Spleen (tissue), 11 donors: ENCODE measurements at regions not wholly inside any gene's neighbourhood (a gene's known extent, or its start where the extent isn't known, plus 50 kb on each side); places are given as distances from the start of the nearest gene placed in this dataset.

Experiments used
- DNase-seq: peaks from one replicate; pipeline ENCODE4 v3.0.0-alpha.2; 2020
- H3K27ac ChIP-seq, 8 donors: fragments of 200-600 bp; sonication (generic) in 7 of 8; 1 replicate in 4 of 8; 2 replicates in 4 of 8; pipeline versions ENCODE4 v1.5.0 to v1.8.0; 2016 to 2021; ENCODE audit warnings: inconsistent platforms in 4 of 8, mild to moderate bottlenecking in 4 of 8, moderate library complexity in 1 of 8
- H3K27me3 ChIP-seq, 7 donors: fragments of 200-600 bp; sonication (generic) in 6 of 7; replicated peaks in 1 of 7; 1 replicate in 4 of 7; 2 replicates in 3 of 7; pipeline versions ENCODE4 v1.5.0 to v1.8.0; 2016 to 2021; ENCODE audit warnings: inconsistent platforms in 3 of 7, mild to moderate bottlenecking in 1 of 7
- H3K36me3 ChIP-seq, 6 donors: fragments of 200-600 bp; sonication (generic) in 5 of 6; 1 replicate in 4 of 6; 2 replicates in 2 of 6; pipeline versions ENCODE4 v1.5.0 to v1.8.0; 2016 to 2021; ENCODE audit warnings: inconsistent platforms in 2 of 6
- H3K4me1 ChIP-seq, 6 donors: fragments of 200-600 bp; sonication (generic) in 5 of 6; 1 replicate in 3 of 6; 2 replicates in 3 of 6; pipeline versions ENCODE4 v1.5.0 to v1.8.0; 2016 to 2021; ENCODE audit warnings: inconsistent platforms in 3 of 6
- H3K4me3 ChIP-seq, 8 donors: fragments of 200-600 bp; sonication (generic) in 7 of 8; 1 replicate in 4 of 8; 2 replicates in 4 of 8; pipeline versions ENCODE4 v1.5.0 to v1.8.0; 2016 to 2021; ENCODE audit warnings: inconsistent platforms in 4 of 8, mild to moderate bottlenecking in 4 of 8, moderate library complexity in 2 of 8
- H3K9me3 ChIP-seq, 8 donors: fragments of 200-600 bp; sonication (generic) in 7 of 8; 1 replicate in 4 of 8; 2 replicates in 4 of 8; pipeline versions ENCODE4 v1.5.0 to v1.8.0; 2016 to 2021; ENCODE audit warnings: inconsistent platforms in 4 of 8
- CTCF ChIP-seq, 11 experiments: fragments of 200-600 bp in 7 of 11; fragments of 450-650 bp in 4 of 11; sonication (generic) in 4 of 11; IDR thresholded peaks in 8 of 11; conservative IDR thresholded peaks in 3 of 11; 1 replicate in 7 of 11; 2 replicates in 4 of 11; pipeline versions ENCODE4 v1.4.0 to v1.8.0; 2016 to 2021; ENCODE audit warnings: antibody characterized with exemption in 11 of 11, inconsistent platforms in 4 of 11, mild to moderate bottlenecking in 1 of 11
- POLR2A ChIP-seq, 3 donors: fragments of 450-650 bp; IDR thresholded peaks; one replicate each; pipeline ENCODE4 v1.5.1; 2017; ENCODE audit warnings: antibody characterized with exemption in 3 of 3, mild to moderate bottlenecking in 1 of 3
- POLR2AphosphoS5 ChIP-seq, 3 donors: sonication (generic); formaldehyde crosslinking; IDR thresholded peaks; one replicate each; pipeline ENCODE4 v1.5.1; 2017; ENCODE audit warnings: antibody characterized with exemption in 3 of 3
- WGBS, 5 donors: extraction: QIAGEN DNeasy Blood & Tissue Kit in 3 of 5; methylation state at CpG; one replicate each; pipeline versions ENCODE4 v1.1.5 to v1.1.7; 2013 to 2018; 5-methylcytosine and 5-hydroxymethylcytosine counted together
- intact Hi-C: fragments of 100-400 bp; cut with DNase I; formaldehyde crosslinking; loops from one replicate; pipeline ENCODE4 v1.15.0; 2023; ENCODE audit warnings: low total_unique reads
- donor health status: healthy with polysubstance abuse.
- donor health status: DM: no; HTN: no; CAD: no; lungs with moderate emphysema.
- donor health status: DM: no; HTN: no; CAD: no.
- donor health status: Bipolar disorder and iron deficiency.
- donor health status: healthy.
- donor health status: DM: no; HTN: no; CAD: no.
- donor health status: DM: yes; HTN: yes; CAD: no.

GRCh38 chr21:38733972-38734546, 71.7 kb upstream of the ETS2 start:
- Histone ChIP-seq H3K4me1 (peaks cover 3 to 27% (median 18%) of the 10 kb centered on the region in 6 donors), H3K27ac (peak overlapping the region; percentile 45 to 88 (median 80)), H3K4me3 (peak overlapping the region in 7 of 8 donors; percentile 25 to 59 (median 28)), H3K9me3 (peaks cover 0 to 4% (median 0%) of the 10 kb centered on the region in 8 donors), H3K27me3 (peaks cover 0 to 19% (median 0%) of the 10 kb centered on the region in 7 donors), H3K36me3 (no peaks in the 10 kb centered on the region)
- intact Hi-C loops: loop anchor here (2.0 kb wide), 1 partner anchor 403 kb away; no protein-coding TSS in a partner anchor
- peak; percentile 94 for DNase-seq
- TF ChIP-seq POLR2AphosphoS5 (IDR thresholded peaks at IDR 0.05) (peak; percentile 50 to 77 (median 75)), POLR2A (IDR thresholded peaks at IDR 0.05) (no peak), CTCF (IDR thresholded peaks at IDR 0.05 in 8 of 11, conservative IDR thresholded peaks at IDR 0.05 in 3 of 11) (peak; percentile 85 to 97 (median 94))
- WGBS, 5 donors: 1 to 2% (median 1%) methylated on average over 30 of the region's 30 CpGs

GRCh38 chr21:38734646-38735365, 70.9 kb upstream of the ETS2 start:
- H3K27ac ChIP-seq: peak overlapping the region; percentile 45 to 88 (median 80)
- no peak for DNase-seq

DNA sequence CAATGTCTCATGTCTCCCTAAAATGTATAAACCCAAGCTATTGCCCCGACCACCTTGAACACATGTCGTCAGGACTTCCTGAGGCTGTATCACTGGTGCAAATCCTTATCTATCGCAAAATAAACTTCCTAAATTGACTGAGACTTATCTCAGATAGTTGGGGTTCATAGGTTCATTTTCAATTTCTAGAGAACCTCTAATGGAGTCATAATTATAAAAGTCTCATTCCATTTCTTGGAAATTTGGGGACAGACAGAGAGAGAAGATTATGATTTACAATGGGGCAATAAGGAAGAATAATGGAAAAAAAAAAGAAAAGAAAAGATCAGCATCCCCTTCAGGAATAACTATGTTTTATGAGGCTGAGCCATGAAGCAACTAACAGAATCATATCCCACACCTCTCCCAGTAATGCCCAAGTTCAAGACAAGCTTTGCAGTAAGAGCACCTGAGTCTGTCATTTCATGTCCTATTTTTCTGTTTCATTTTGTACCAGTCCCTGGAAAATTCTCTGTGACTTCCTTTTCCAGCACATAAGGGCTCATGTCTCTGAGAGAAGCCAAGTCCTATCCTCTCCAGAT, 70.0 kb upstream of the ETS2 start:
- Histone ChIP-seq H3K36me3 (no peaks in the 10 kb centered on the region), H3K4me3 (no peak overlapping the region), H3K27me3 (peaks cover 0 to 17% (median 0%) of the 10 kb centered on the region in 7 donors), H3K27ac (peak overlapping the region in 6 of 8 donors; percentile 7 to 88 (median 84)), H3K9me3 (peaks cover 0 to 4% (median 0%) of the 10 kb centered on the region in 8 donors), H3K4me1 (peaks cover 3 to 33% (median 21%) of the 10 kb centered on the region in 6 donors)
- WGBS, 5 donors: 34 to 57% (median 46%) methylated on average over 3 of the region's 3 CpGs
- no peak for TF ChIP-seq POLR2AphosphoS5 (IDR thresholded peaks at IDR 0.05)
- no peak for TF ChIP-seq POLR2A (IDR thresholded peaks at IDR 0.05)
- TF ChIP-seq CTCF (IDR thresholded peaks at IDR 0.05 in 8 of 11, conservative IDR thresholded peaks at IDR 0.05 in 3 of 11): no peak
- intact Hi-C loops: loop anchor here (2.0 kb wide), 1 partner anchor 401 kb away; no protein-coding TSS in a partner anchor
- no peak for DNase-seq

More at GRCh38 chr21:38734646-38735365, 70.9 kb upstream of the ETS2 start:
- Histone ChIP-seq H3K9me3 (peaks cover 0 to 4% (median 0%) of the 10 kb centered on the region in 8 donors), H3K4me3 (peak overlapping the region in 5 of 8 donors; percentile 25 to 59 (median 33)), H3K36me3 (no peaks in the 10 kb centered on the region), H3K27me3 (peaks cover 0 to 19% (median 0%) of the 10 kb centered on the region in 7 donors), H3K4me1 (peaks cover 3 to 29% (median 19%) of the 10 kb centered on the region in 6 donors)
- WGBS, 5 donors: 26 to 35% (median 32%) methylated on average over 8 of the region's 8 CpGs
- TF ChIP-seq CTCF (IDR thresholded peaks at IDR 0.05 in 8 of 11, conservative IDR thresholded peaks at IDR 0.05 in 3 of 11): no peak
- TF ChIP-seq POLR2AphosphoS5 (IDR thresholded peaks at IDR 0.05): no peak
- no peak for TF ChIP-seq POLR2A (IDR thresholded peaks at IDR 0.05)
- intact Hi-C loops: loop anchor here (2.0 kb wide), 1 partner anchor 402 kb away; no protein-coding TSS in a partner anchor
